ENCODE measurements at regions not wholly inside any gene's neighbourhood (a gene's known extent, or its start where the extent isn't known, plus 50 kb on each side); places are given as distances from the start of the nearest gene placed in this dataset.

DNA sequence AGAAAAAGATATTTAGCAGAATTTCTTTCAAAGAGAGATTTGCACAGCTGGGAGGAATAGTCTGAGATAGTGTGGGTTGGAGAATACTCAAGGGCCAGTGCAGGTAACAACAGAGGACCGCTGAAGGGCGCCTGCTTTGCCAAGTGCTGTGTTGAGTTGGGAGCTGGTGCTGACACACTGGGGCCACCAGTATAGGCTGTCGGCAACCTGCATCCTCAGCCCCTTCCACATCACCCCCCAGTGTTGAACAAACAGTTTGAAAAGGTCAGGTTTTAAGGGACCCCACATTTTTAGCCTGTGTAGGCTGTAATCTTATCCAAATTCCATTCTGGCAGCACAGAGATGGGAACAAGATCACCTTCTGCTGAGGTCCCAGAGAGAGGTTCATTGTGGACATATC lies 96.6 kb downstream of the ABHD5 start:
- intact Hi-C loops (cut with micrococcal nuclease; ENCODE audit: unreplicated experiment) (no loop called here), in situ Hi-C loops (cut with MboI) (no loop called here)
- H4K20me1 ChIP-seq (ENCODE audit: control insufficient read depth, insufficient read depth): no peaks in the 10 kb centered on the region
- H3K27me3 ChIP-seq (replicated peaks in 1 of 2; ENCODE audit: control insufficient read depth in 2 of 2, insufficient read depth in 2 of 2, low read length in 1 of 2): peaks cover 0 to 1% of the 10 kb centered on the region in 2 experiments; a peak in 3 of 4 replicates
- H2AFZ ChIP-seq (ENCODE audit: control insufficient read depth, low read depth, low read length): no peak overlapping the region
- no peaks in the 10 kb centered on the region for H3K9me3 ChIP-seq (replicated peaks; ENCODE audit: control insufficient read depth, insufficient read depth, low read length)
- H3K36me3 ChIP-seq (ENCODE audit: control insufficient read depth in 2 of 2, insufficient read depth in 2 of 2, low read length in 1 of 2): no peaks in the 10 kb centered on the region
- H3K4me2 ChIP-seq (ENCODE audit: control insufficient read depth, insufficient read depth): no peak overlapping the region
- ChIA-PET SMC1A (ENCODE audit: uncharacterized antibody, unreplicated experiment) (no interaction called here), RAD21 (ENCODE audit: unreplicated experiment) (no interaction called here), POLR2A (no interaction called here), CTCF (no interaction called here)
- no TSS peak for BruUV-seq (replicated peaks)
- TF ChIP-seq, protein P1, sequence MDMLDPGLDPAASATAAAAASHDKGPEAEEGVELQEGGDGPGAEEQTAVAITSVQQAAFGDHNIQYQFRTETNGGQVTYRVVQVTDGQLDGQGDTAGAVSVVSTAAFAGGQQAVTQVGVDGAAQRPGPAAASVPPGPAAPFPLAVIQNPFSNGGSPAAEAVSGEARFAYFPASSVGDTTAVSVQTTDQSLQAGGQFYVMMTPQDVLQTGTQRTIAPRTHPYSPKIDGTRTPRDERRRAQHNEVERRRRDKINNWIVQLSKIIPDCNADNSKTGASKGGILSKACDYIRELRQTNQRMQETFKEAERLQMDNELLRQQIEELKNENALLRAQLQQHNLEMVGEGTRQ (IDR thresholded peaks at IDR 0.05; ENCODE audit: borderline replicate concordance, low read depth, low read length): no peak
- no peak for TF ChIP-seq ETV6 (conservative IDR thresholded peaks at IDR 0.05 in 1 of 2, IDR thresholded peaks at IDR 0.05 in 1 of 2; ENCODE audit: borderline replicate concordance in 1 of 2, low read depth in 1 of 2)
- no peak for TF ChIP-seq CBFB (IDR thresholded peaks at IDR 0.05; ENCODE audit: low read depth)
- no peak for TF ChIP-seq GABPA (IDR thresholded peaks at IDR 0.05; ENCODE audit: low read depth)
- TF ChIP-seq RUNX3 (IDR thresholded peaks at IDR 0.05; ENCODE audit: low read length): no peak
- TF ChIP-seq, protein P2, sequence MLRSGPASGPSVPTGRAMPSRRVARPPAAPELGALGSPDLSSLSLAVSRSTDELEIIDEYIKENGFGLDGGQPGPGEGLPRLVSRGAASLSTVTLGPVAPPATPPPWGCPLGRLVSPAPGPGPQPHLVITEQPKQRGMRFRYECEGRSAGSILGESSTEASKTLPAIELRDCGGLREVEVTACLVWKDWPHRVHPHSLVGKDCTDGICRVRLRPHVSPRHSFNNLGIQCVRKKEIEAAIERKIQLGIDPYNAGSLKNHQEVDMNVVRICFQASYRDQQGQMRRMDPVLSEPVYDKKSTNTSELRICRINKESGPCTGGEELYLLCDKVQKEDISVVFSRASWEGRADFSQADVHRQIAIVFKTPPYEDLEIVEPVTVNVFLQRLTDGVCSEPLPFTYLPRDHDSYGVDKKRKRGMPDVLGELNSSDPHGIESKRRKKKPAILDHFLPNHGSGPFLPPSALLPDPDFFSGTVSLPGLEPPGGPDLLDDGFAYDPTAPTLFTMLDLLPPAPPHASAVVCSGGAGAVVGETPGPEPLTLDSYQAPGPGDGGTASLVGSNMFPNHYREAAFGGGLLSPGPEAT (IDR thresholded peaks at IDR 0.05; ENCODE audit: low read depth): no peak
- no peak for TF ChIP-seq KDM1A (IDR thresholded peaks at IDR 0.05; ENCODE audit: borderline replicate concordance)
- TF ChIP-seq JUND (IDR thresholded peaks at IDR 0.05; ENCODE audit: low read depth, low read length): no peak
- no peaks in the 10 kb centered on the region for H3K4me1 ChIP-seq (ENCODE audit: control insufficient read depth, insufficient read depth, low read length)
- no peak overlapping the region for H3K4me3 ChIP-seq
- WGBS (ENCODE audit: insufficient coverage, insufficient replicate concordance, low lambda C conversion rate, missing lambda C conversion rate): 64% methylated on average over 3 of the region's 3 CpGs
- no peak for DNase-seq (ENCODE audit: low read depth, low spot score)
- ATAC-seq: no peak
- no peaks in the 10 kb centered on the region for H3K79me2 ChIP-seq (ENCODE audit: control insufficient read depth, insufficient read depth, low read length)
- no peak overlapping the region for H3K27ac ChIP-seq (ENCODE audit: control insufficient read depth, insufficient read depth)
- no peak overlapping the region for H3K9ac ChIP-seq (ENCODE audit: control insufficient read depth, insufficient read depth, low read length)
- FAIRE-seq: no peak
